VCaP (cell line): ENCODE measurements at regions not wholly inside any gene's neighbourhood (a gene's known extent, or its start where the extent isn't known, plus 50 kb on each side); places are given as distances from the start of the nearest gene placed in this dataset.

Source experiments
- H3K27ac ChIP-seq: fragments of 450-650 bp; 2 replicates; pipeline ENCODE4 v1.5.1; 2017
- CTCF ChIP-seq: fragments of 450-650 bp; conservative IDR thresholded peaks from 2 replicates; pipeline ENCODE4 v1.5.1; 2017; ENCODE audit warnings: mild to moderate bottlenecking, moderate library complexity

GRCh38 chr16:6625606-6626005, 707.0 kb upstream of the RBFOX1 start:
- H3K27ac ChIP-seq = no peak overlapping the region
- TF ChIP-seq CTCF = no peak

DNA sequence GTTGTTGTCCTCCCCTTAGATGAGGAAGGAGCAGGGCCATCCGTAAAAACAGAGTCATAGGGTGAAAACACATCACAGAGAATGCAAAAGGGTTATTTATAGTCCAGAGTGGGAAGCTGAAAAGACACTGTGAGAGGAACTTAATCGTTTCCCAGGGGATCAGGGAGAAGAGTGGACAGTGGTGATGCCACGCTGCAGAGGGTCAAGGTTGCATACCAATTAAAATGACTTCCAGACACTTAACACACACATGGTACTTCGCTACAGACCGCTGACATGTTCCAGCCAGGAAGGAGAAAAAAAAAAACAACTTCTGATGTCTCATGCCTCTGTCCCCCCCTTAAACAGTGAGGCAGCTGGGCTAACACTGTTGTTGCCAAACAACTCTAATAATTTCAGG, 713.8 kb upstream of the RBFOX1 start:
- H3K27ac ChIP-seq = no peak overlapping the region
- TF ChIP-seq CTCF = no peak

- H3K27ac ChIP-seq = peak overlapping the region; percentile 53
Measured at GRCh38 chr16:6616746-6617145, 715.9 kb upstream of the RBFOX1 start.

GRCh38 chr16:6615636-6616035, 717.0 kb upstream of the RBFOX1 start:
- no peak overlapping the region for H3K27ac ChIP-seq
- TF ChIP-seq CTCF = no peak

More at GRCh38 chr16:6616746-6617145, 715.9 kb upstream of the RBFOX1 start:
- TF ChIP-seq CTCF = no peak

GRCh38 chr16:6611535-6611934, 721.1 kb upstream of the RBFOX1 start:
- no peak for TF ChIP-seq CTCF

GRCh38 chr16:6605490-6605889, 727.2 kb upstream of the RBFOX1 start:
- no peak for TF ChIP-seq CTCF

More at GRCh38 chr16:6611535-6611934, 721.1 kb upstream of the RBFOX1 start:
- no peak overlapping the region for H3K27ac ChIP-seq

GRCh38 chr16:6603780-6604325, 728.8 kb upstream of the RBFOX1 start:
- TF ChIP-seq CTCF = no peak
- H3K27ac ChIP-seq = peak overlapping the region; percentile 73

More at GRCh38 chr16:6605490-6605889, 727.2 kb upstream of the RBFOX1 start:
- H3K27ac ChIP-seq = peak overlapping the region; percentile 73
